Breast epithelium (tissue), 4 donors: ENCODE measurements at regions not wholly inside any gene's neighbourhood (a gene's known extent, or its start where the extent isn't known, plus 50 kb on each side); places are given as distances from the start of the nearest gene placed in this dataset.
"Not testable (repeated sequence)": the region's sequence is repeated elsewhere in the genome, so short reads cannot be mapped to it uniquely, and the experiment has no call there.

ENCODE experiments used
- DNase-seq, 2 donors: peaks; one replicate each; pipeline ENCODE4 v3.0.0-alpha.2; 2019; ENCODE audit warnings: low spot score in 2 of 2
- H3K27ac ChIP-seq, 2 donors: fragments of 200-600 bp; sonication (generic) in 1 of 2; one replicate each; pipeline ENCODE4 v1.5.1; 2016 to 2019; ENCODE audit warnings: mild to moderate bottlenecking in 1 of 2
- H3K27me3 ChIP-seq, 2 donors: fragments of 200-600 bp; sonication (generic) in 1 of 2; one replicate each; pipeline versions ENCODE4 v1.5.1 to v1.6.0; 2017 to 2019; ENCODE audit warnings: control low read depth in 1 of 2, mild to moderate bottlenecking in 1 of 2
- H3K36me3 ChIP-seq: fragments of 200-600 bp; one replicate; pipeline ENCODE4 v1.5.1; 2019
- H3K4me1 ChIP-seq, 2 donors: fragments of 200-600 bp; sonication (generic); one replicate each; pipeline ENCODE4 v1.5.1; 2016 to 2019; ENCODE audit warnings: control low read depth in 1 of 2
- H3K4me3 ChIP-seq, 3 donors: fragments of 200-600 bp; sonication (generic); 1 replicate in 2 of 3; 2 replicates in 1 of 3; pipeline ENCODE4 v1.5.1; 2016 to 2019; ENCODE audit warnings: mild to moderate bottlenecking in 3 of 3, moderate library complexity in 2 of 3
- H3K9me3 ChIP-seq, 2 donors: fragments of 200-600 bp; sonication (generic) in 1 of 2; one replicate each; pipeline ENCODE4 v1.5.1; 2016 to 2019; ENCODE audit warnings: control low read depth in 1 of 2
- CTCF ChIP-seq, 3 donors: fragments of 450-650 bp; IDR thresholded peaks; one replicate each; pipeline ENCODE4 v1.5.1; 2016 to 2017; ENCODE audit warnings: antibody characterized with exemption in 3 of 3, mild to moderate bottlenecking in 3 of 3, moderate library complexity in 3 of 3
- POLR2A ChIP-seq: fragments of 450-650 bp; IDR thresholded peaks from one replicate; pipeline ENCODE4 v1.6.1; 2016; ENCODE audit warnings: antibody characterized with exemption, mild to moderate bottlenecking, moderate library complexity
- POLR2AphosphoS5 ChIP-seq, 3 donors: sonication (generic); formaldehyde crosslinking; IDR thresholded peaks; one replicate each; pipeline ENCODE4 v1.6.1; 2017; ENCODE audit warnings: antibody characterized with exemption in 3 of 3
- intact Hi-C: fragments of 100-400 bp; cut with DNase I; formaldehyde crosslinking; loops from one replicate; pipeline ENCODE4 v1.15.1; 2023; ENCODE audit warnings: low total_unique reads

DNA sequence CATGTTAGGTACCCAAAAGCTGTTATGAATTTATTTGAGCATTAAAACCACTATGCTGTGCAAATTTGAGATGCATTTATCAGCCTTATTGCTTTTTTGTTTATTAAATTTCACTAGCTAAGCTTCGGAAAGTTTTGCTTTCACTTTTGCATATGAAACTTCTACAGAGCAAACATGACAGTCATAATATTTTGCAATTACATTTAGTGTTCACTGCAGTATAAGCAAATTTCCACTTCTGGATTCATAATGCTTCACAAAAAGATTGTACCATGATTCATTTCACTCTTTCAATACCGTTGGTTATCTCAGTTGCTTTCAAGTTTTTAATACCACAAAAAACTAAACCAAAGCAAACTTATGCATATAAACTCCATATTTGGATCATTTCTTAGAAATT is 228.7 kb upstream of the SLC8A1 start:
- peaks cover 0 to 3% of the 10 kb centered on the region in 2 donors for H3K9me3 ChIP-seq
- H3K36me3 ChIP-seq = no peaks in the 10 kb centered on the region
- H3K27me3 ChIP-seq = no peaks in the 10 kb centered on the region
- H3K27ac ChIP-seq = no peak overlapping the region
- TF ChIP-seq POLR2AphosphoS5 (IDR thresholded peaks at IDR 0.05) (no peak), CTCF (IDR thresholded peaks at IDR 0.05) (no peak), POLR2A (no peak)
- intact Hi-C loops = loop anchor here (5.0 kb wide), 1 partner anchor 173 kb away; no protein-coding TSS in a partner anchor
- no peaks in the 10 kb centered on the region for H3K4me1 ChIP-seq
- no peak for DNase-seq
- peak overlapping the region in 1 of 3 donors; percentile 25 for H3K4me3 ChIP-seq

DNA sequence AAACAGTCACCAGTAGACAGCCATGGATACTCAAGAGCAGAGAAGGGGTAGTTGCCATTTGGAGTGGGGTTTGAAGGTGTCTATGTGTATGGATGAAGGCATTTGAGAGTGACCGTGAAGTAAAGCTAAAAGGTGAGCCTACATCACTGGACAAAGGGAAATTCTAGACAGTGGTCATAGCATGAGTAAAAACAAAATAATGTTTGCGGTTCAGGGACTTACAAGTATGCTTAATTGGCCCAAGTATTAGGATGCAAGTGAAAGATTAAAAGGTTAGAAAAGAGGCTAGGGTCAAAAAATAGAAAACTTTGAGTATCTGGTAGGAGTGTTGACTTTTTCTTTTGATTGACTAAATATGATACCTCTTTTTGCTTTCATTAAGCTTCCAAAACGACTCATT is 238.1 kb upstream of the SLC8A1 start:
- Histone ChIP-seq H3K9me3 (no peaks in the 10 kb centered on the region), H3K36me3 (no peaks in the 10 kb centered on the region), H3K27me3 (no peaks in the 10 kb centered on the region), H3K4me1 (no peaks in the 10 kb centered on the region), H3K27ac (no peak overlapping the region), H3K4me3 (no peak overlapping the region)
- intact Hi-C loops = no loop called here
- TF ChIP-seq POLR2A (no peak), CTCF (IDR thresholded peaks at IDR 0.05) (no peak), POLR2AphosphoS5 (IDR thresholded peaks at IDR 0.05) (no peak)
- DNase-seq = no peak

- Histone ChIP-seq H3K4me1 (no peaks in the 10 kb centered on the region), H3K9me3 (no peaks in the 10 kb centered on the region), H3K27ac (no peak overlapping the region), H3K4me3 (no peak overlapping the region), H3K27me3 (no peaks in the 10 kb centered on the region), H3K36me3 (no peaks in the 10 kb centered on the region)
- TF ChIP-seq POLR2AphosphoS5 (IDR thresholded peaks at IDR 0.05) (peak in 1 of 3 donors; percentile 78), POLR2A (no peak), CTCF (IDR thresholded peaks at IDR 0.05) (no peak)
- intact Hi-C loops = no loop called here
- no peak for DNase-seq
These were observed 238.6 kb upstream of the SLC8A1 start for GRCh38 chr2:40690525-40690924.

DNA sequence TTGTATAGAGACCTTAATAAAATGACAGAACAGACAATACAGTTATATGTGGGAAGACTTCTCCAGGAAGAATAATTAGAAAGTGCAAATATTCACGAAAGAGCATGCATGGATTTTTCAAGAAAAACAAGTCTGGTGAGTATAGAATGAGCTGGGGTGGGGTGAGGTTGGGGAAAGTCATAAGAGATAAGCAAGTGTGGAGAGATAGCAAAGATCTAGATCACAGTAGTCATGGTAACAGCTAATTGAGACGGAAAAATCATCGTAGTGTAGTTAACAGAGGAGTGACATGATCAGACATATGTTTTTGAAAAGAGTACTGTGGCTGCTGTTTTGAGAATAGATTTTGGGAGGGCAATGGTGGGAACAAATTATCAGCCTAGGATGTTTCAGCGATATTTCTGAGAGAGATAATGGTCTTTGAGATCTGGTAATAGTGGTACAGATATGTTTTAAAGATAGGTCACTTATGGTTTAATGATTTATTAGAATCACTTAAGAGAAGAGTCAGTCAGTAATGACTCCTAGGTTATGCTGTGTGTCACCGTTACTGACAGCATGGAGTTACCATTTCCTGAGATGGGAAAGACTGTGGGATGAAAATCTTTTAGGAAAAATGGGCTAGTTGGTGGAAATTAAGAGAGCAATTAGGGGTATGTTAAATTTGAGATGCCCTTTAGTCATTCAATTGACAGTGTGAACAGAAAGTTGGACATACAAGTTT is 248.5 kb upstream of the SLC8A1 start:
- no peak overlapping the region for H3K4me3 ChIP-seq
- H3K27me3 ChIP-seq = no peaks in the 10 kb centered on the region
- no peak for TF ChIP-seq POLR2A
- TF ChIP-seq CTCF (IDR thresholded peaks at IDR 0.05) = no peak
- TF ChIP-seq POLR2AphosphoS5 (IDR thresholded peaks at IDR 0.05) = no peak
- no peaks in the 10 kb centered on the region for H3K36me3 ChIP-seq
- no peak for DNase-seq
- H3K4me1 ChIP-seq = no peaks in the 10 kb centered on the region
- no peak overlapping the region for H3K27ac ChIP-seq
- intact Hi-C loops = no loop called here
- no peaks in the 10 kb centered on the region for H3K9me3 ChIP-seq

GRCh38 chr2:40712197-40712894 is 260.5 kb upstream of the SLC8A1 start:
- H3K27me3 ChIP-seq, H3K9me3 ChIP-seq, H3K36me3 ChIP-seq, H3K4me1 ChIP-seq, H3K27ac ChIP-seq, intact Hi-C loops, DNase-seq, H3K4me3 ChIP-seq: not testable (repeated sequence)
